GM08714 (cell line): ENCODE measurements at regions not wholly inside any gene's neighbourhood (a gene's known extent, or its start where the extent isn't known, plus 50 kb on each side); places are given as distances from the start of the nearest gene placed in this dataset.

Experiments
- H3K4me3 ChIP-seq: fragments of 200-500 bp; sonication (Bioruptor generic); 2 replicates; pipeline ENCODE4 v1.5.1; 2014; ENCODE audit warnings: mild to moderate bottlenecking, low read length, inconsistent platforms
- ZNF274 ChIP-seq: IDR thresholded peaks from 2 replicates; pipeline ENCODE4 v1.6.1; 2012; ENCODE audit warnings: mild to moderate bottlenecking, low read depth, low read length

GRCh38 chr6:113381959-113382358, 475.2 kb upstream of the MARCKS start:
- no peak for TF ChIP-seq ZNF274
- H3K4me3 ChIP-seq = no peak overlapping the region

- no peak overlapping the region for H3K4me3 ChIP-seq
- no peak for TF ChIP-seq ZNF274
These were observed 473.4 kb upstream of the MARCKS start for GRCh38 chr6:113383701-113384100.

- no peak for TF ChIP-seq ZNF274
- no peak overlapping the region for H3K4me3 ChIP-seq
These were observed 472.1 kb upstream of the MARCKS start for GRCh38 chr6:113385020-113385431.

- no peak overlapping the region for H3K4me3 ChIP-seq
- TF ChIP-seq ZNF274 = no peak
These were observed 468.1 kb upstream of the MARCKS start for GRCh38 chr6:113388996-113389395.

- no peak overlapping the region for H3K4me3 ChIP-seq
- TF ChIP-seq ZNF274 = no peak
These were observed 464.5 kb upstream of the MARCKS start for GRCh38 chr6:113392551-113393055.

- no peak for TF ChIP-seq ZNF274
- no peak overlapping the region for H3K4me3 ChIP-seq
These were observed 462.9 kb upstream of the MARCKS start for GRCh38 chr6:113394216-113394615.

GRCh38 chr6:113394729-113395128, 462.4 kb upstream of the MARCKS start:
- no peak for TF ChIP-seq ZNF274
- H3K4me3 ChIP-seq = no peak overlapping the region

GRCh38 chr6:113396730-113397129, 460.4 kb upstream of the MARCKS start:
- no peak for TF ChIP-seq ZNF274
- H3K4me3 ChIP-seq = no peak overlapping the region

- TF ChIP-seq ZNF274 = no peak
- H3K4me3 ChIP-seq = no peak overlapping the region
These were observed 459.9 kb upstream of the MARCKS start for GRCh38 chr6:113397236-113397635.

GRCh38 chr6:113401231-113401630, 455.9 kb upstream of the MARCKS start:
- H3K4me3 ChIP-seq = no peak overlapping the region
- no peak for TF ChIP-seq ZNF274

GRCh38 chr6:113402544-113402943, 454.6 kb upstream of the MARCKS start:
- TF ChIP-seq ZNF274 = no peak
- H3K4me3 ChIP-seq = no peak overlapping the region

- no peak overlapping the region for H3K4me3 ChIP-seq
- no peak for TF ChIP-seq ZNF274
These were observed 453.1 kb upstream of the MARCKS start for GRCh38 chr6:113403966-113404595.

GRCh38 chr6:113405326-113406047, 451.7 kb upstream of the MARCKS start:
- no peak for TF ChIP-seq ZNF274
- no peak overlapping the region for H3K4me3 ChIP-seq

- H3K4me3 ChIP-seq = no peak overlapping the region
- no peak for TF ChIP-seq ZNF274
These were observed 451.0 kb upstream of the MARCKS start for GRCh38 chr6:113406048-113406695.

- no peak for TF ChIP-seq ZNF274
- no peak overlapping the region for H3K4me3 ChIP-seq
These were observed 446.1 kb upstream of the MARCKS start for GRCh38 chr6:113411011-113411410.
